ENCODE measurements at regions not wholly inside any gene's neighbourhood (a gene's known extent, or its start where the extent isn't known, plus 50 kb on each side); places are given as distances from the start of the nearest gene placed in this dataset.

DNA sequence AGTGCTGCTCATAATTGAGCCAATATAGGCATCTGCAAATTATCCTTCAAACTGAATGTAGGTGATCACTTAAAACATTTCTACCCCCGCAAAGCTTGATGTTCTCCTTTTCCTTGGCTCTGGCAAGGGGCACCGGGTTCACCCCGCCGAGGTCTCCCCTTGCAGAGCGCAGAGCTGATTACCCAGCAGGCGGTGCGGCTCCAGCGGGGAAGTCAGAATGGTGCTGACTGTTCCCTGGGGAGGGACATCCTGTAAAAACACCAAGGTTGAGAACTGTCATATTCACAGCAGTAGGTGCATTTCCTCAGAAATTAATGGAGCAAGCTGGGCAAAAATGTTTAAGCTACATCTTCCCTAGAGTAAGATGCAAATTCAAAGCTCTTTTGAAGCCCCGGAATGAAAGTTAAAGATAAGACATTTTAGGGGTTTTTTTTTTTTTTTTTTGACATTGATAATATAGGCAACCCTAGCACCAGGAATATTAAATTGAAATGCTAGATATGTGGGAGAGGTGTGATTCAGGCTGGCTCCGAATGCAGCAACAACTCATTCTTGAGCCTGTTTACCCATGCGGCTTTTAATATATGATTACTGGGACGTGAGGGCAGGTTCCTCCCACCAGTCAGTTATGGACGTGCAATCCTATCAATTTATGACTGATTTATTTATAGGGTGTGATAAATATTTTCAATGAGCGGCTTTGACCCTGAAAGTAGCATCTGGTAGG is 767.3 kb upstream of the TENM3 start:
- Histone ChIP-seq H3K36me3 (replicated peaks in 1 of 2; ENCODE audit: control insufficient read depth in 1 of 2, insufficient read depth in 2 of 2, low read length in 2 of 2) (no peaks in the 10 kb centered on the region), H3K27ac (ENCODE audit: low read depth in 1 of 2, low read length in 2 of 2) (no peak overlapping the region), H3K4me1 (ENCODE audit: control insufficient read depth in 1 of 2, insufficient read depth in 2 of 2, low read length in 2 of 2) (no peaks in the 10 kb centered on the region), H2AFZ (ENCODE audit: insufficient read depth, low read depth, low read length, poor library complexity, severe bottlenecking) (no peak overlapping the region), H3K79me2 (ENCODE audit: insufficient read depth, low read length) (no peaks in the 10 kb centered on the region), H3K27me3 (ENCODE audit: control insufficient read depth in 2 of 2, insufficient read depth in 2 of 2, low read length in 2 of 2) (no peaks in the 10 kb centered on the region), H3K4me3 (replicated peaks in 1 of 3; ENCODE audit: low read depth in 2 of 3, low read length in 3 of 3) (no peak overlapping the region), H4K20me1 (ENCODE audit: insufficient read depth, low read length) (no peaks in the 10 kb centered on the region), H3K9me3 (replicated peaks in 1 of 2; ENCODE audit: control insufficient read depth in 1 of 2, insufficient read depth in 1 of 2, low read length in 2 of 2) (no peaks in the 10 kb centered on the region), H3K9ac (ENCODE audit: insufficient read depth, low read length, poor library complexity, severe bottlenecking) (no peak overlapping the region), H3K4me2 (replicated peaks; ENCODE audit: extremely low read depth, low read length, poor library complexity, severe bottlenecking) (no peak overlapping the region)
- H3K4me3 Mint-ChIP-seq, result peak overlapping the region in 1 of 2 donors; percentile 31
- peaks cover 0 to 5% (median 0%) of the 10 kb centered on the region in 7 donors for H3K9me3 Mint-ChIP-seq
- no peaks in the 10 kb centered on the region for H3K4me1 Mint-ChIP-seq
- intact Hi-C loops (cut with micrococcal nuclease), result no loop called here
- peaks cover 0 to 2% (median 0%) of the 10 kb centered on the region in 3 donors for H3K27me3 Mint-ChIP-seq (ENCODE audit: low read depth in 3 of 3)
- DNase-seq, result no peak
- 44% methylated on average over 8 of the region's 14 CpGs for WGBS (ENCODE audit: insufficient coverage)
- TF ChIP-seq, protein P1, sequence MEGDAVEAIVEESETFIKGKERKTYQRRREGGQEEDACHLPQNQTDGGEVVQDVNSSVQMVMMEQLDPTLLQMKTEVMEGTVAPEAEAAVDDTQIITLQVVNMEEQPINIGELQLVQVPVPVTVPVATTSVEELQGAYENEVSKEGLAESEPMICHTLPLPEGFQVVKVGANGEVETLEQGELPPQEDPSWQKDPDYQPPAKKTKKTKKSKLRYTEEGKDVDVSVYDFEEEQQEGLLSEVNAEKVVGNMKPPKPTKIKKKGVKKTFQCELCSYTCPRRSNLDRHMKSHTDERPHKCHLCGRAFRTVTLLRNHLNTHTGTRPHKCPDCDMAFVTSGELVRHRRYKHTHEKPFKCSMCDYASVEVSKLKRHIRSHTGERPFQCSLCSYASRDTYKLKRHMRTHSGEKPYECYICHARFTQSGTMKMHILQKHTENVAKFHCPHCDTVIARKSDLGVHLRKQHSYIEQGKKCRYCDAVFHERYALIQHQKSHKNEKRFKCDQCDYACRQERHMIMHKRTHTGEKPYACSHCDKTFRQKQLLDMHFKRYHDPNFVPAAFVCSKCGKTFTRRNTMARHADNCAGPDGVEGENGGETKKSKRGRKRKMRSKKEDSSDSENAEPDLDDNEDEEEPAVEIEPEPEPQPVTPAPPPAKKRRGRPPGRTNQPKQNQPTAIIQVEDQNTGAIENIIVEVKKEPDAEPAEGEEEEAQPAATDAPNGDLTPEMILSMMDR (IDR thresholded peaks at IDR 0.05), result no peak
- no peaks in the 10 kb centered on the region for H3K36me3 Mint-ChIP-seq
- H3K27ac Mint-ChIP-seq, result no peak overlapping the region

DNA sequence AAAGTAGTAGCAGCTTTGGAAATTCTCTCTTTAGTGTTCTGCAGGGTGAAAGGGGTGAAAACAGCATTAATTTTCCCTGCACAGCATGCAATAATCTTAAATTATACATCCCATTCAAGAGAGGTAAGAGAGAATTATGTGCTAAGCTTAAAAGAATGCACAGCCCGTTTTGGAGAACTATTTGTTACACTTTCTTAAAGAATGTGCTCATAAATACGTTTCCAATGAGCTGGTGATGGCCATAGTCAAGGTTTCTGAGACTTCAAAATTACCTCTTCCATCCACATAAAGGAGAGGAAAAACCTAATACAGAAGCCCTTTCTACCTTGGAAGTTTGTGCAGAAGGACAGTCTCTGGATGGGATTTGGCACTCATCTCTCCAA is 766.7 kb upstream of the TENM3 start:
- no peaks in the 10 kb centered on the region for H3K4me1 ChIP-seq (ENCODE audit: control insufficient read depth in 1 of 2, insufficient read depth in 2 of 2, low read length in 2 of 2)
- DNase-seq, result no peak
- Mint-ChIP-seq H3K27me3 (ENCODE audit: low read depth in 3 of 3) (peaks cover 0 to 2% (median 0%) of the 10 kb centered on the region in 3 donors), H3K4me3 (no peak overlapping the region), H3K9me3 (peaks cover 0 to 5% (median 0%) of the 10 kb centered on the region in 7 donors), H3K27ac (no peak overlapping the region), H3K4me1 (no peaks in the 10 kb centered on the region), H3K36me3 (no peaks in the 10 kb centered on the region)
- no peaks in the 10 kb centered on the region for H3K79me2 ChIP-seq (ENCODE audit: insufficient read depth, low read length)
- no CpG with 5 or more reads among the region's 2 CpGs for WGBS (ENCODE audit: insufficient coverage)
- no peaks in the 10 kb centered on the region for H4K20me1 ChIP-seq (ENCODE audit: insufficient read depth, low read length)
- no peak overlapping the region for H3K27ac ChIP-seq (ENCODE audit: low read depth in 1 of 2, low read length in 2 of 2)
- TF ChIP-seq, protein P1 (IDR thresholded peaks at IDR 0.05), result no peak
- no peak overlapping the region for H3K4me2 ChIP-seq (replicated peaks; ENCODE audit: extremely low read depth, low read length, poor library complexity, severe bottlenecking)
- H3K27me3 ChIP-seq (ENCODE audit: control insufficient read depth in 2 of 2, insufficient read depth in 2 of 2, low read length in 2 of 2), result no peaks in the 10 kb centered on the region
- no peak overlapping the region for H3K9ac ChIP-seq (ENCODE audit: insufficient read depth, low read length, poor library complexity, severe bottlenecking)
- no peaks in the 10 kb centered on the region for H3K36me3 ChIP-seq (replicated peaks in 1 of 2; ENCODE audit: control insufficient read depth in 1 of 2, insufficient read depth in 2 of 2, low read length in 2 of 2)
- intact Hi-C loops (cut with micrococcal nuclease), result no loop called here
- H3K4me3 ChIP-seq (replicated peaks in 1 of 3; ENCODE audit: low read depth in 2 of 3, low read length in 3 of 3), result no peak overlapping the region
- no peak overlapping the region for H2AFZ ChIP-seq (ENCODE audit: insufficient read depth, low read depth, low read length, poor library complexity, severe bottlenecking)
- H3K9me3 ChIP-seq (replicated peaks in 1 of 2; ENCODE audit: control insufficient read depth in 1 of 2, insufficient read depth in 1 of 2, low read length in 2 of 2), result no peaks in the 10 kb centered on the region

All from CD14-positive monocyte (primary cell).